SK-N-MC (cell line): ENCODE measurements at regions not wholly inside any gene's neighbourhood (a gene's known extent, or its start where the extent isn't known, plus 50 kb on each side); places are given as distances from the start of the nearest gene placed in this dataset.

Experiments
- DNase-seq: peaks from one replicate; pipeline ENCODE4 v3.0.0-alpha.2; 2011; ENCODE audit warnings: low read depth, low spot score
- H3K27ac ChIP-seq: fragments of 200-600 bp; sonication (generic); 2 replicates; pipeline ENCODE4 v1.5.1; 2016; ENCODE audit warnings: mixed run types
- H3K36me3 ChIP-seq: fragments of 200-600 bp; sonication (generic); 2 replicates; pipeline ENCODE4 v1.6.1; 2017; ENCODE audit warnings: antibody characterized with exemption, low read length, mixed read lengths; ENCODE audit not compliant: insufficient read depth
- H3K4me3 ChIP-seq: fragments of 200-600 bp; sonication (generic); 2 replicates; pipeline ENCODE4 v1.5.1; 2016
- H3K9ac ChIP-seq: fragments of 200-600 bp; sonication (generic); 2 replicates; pipeline ENCODE4 v1.8.0; 2017; ENCODE audit warnings: mixed run types, mixed read lengths; ENCODE audit not compliant: insufficient read length
- H3K9me3 ChIP-seq: fragments of 200-600 bp; sonication (generic); 2 replicates; pipeline ENCODE4 v1.6.1; 2017; ENCODE audit warnings: low read depth, mild to moderate bottlenecking, antibody characterized with exemption, low read length, moderate library complexity, mixed read lengths
- EZH2 ChIP-seq: fragments of 200-600 bp; sonication (generic); IDR thresholded peaks from one replicate; pipeline ENCODE4 v1.6.1; 2017; ENCODE audit warnings: antibody characterized with exemption
- FOXP2 ChIP-seq: optimal IDR thresholded peaks from 2 replicates; pipeline ENCODE3; 2011; ENCODE audit warnings: mild to moderate bottlenecking, moderate library complexity; ENCODE audit not compliant: insufficient read depth; ENCODE audit errors: extremely low read length, control extremely low read depth
- POLR2AphosphoS5 ChIP-seq: IDR thresholded peaks from 2 replicates; pipeline ENCODE4 v1.6.1; 2012; ENCODE audit warnings: mild to moderate bottlenecking, low read depth, low read length, borderline replicate concordance

GRCh38 chr2:100677611-100678185 is 114.9 kb downstream of the PDCL3 start:
- Histone ChIP-seq H3K27ac (no peak overlapping the region), H3K36me3 (no peaks in the 10 kb centered on the region), H3K9ac (no peak overlapping the region), H3K9me3 (no peaks in the 10 kb centered on the region), H3K4me3 (no peak overlapping the region)
- TF ChIP-seq FOXP2 (no peak), POLR2AphosphoS5 (no peak), EZH2 (no peak)
- no peak for DNase-seq

- Histone ChIP-seq H3K27ac (no peak overlapping the region), H3K9me3 (no peaks in the 10 kb centered on the region), H3K4me3 (no peak overlapping the region), H3K36me3 (no peaks in the 10 kb centered on the region), H3K9ac (no peak overlapping the region)
- DNase-seq: no peak
- TF ChIP-seq FOXP2: no peak
- no peak for TF ChIP-seq POLR2AphosphoS5
- no peak for TF ChIP-seq EZH2
Measured at GRCh38 chr2:100679211-100679610, 116.4 kb downstream of the PDCL3 start.

- Histone ChIP-seq H3K9ac (no peak overlapping the region), H3K9me3 (no peaks in the 10 kb centered on the region), H3K36me3 (no peaks in the 10 kb centered on the region), H3K27ac (no peak overlapping the region), H3K4me3 (no peak overlapping the region)
- no peak for DNase-seq
- no peak for TF ChIP-seq FOXP2
- no peak for TF ChIP-seq EZH2
- no peak for TF ChIP-seq POLR2AphosphoS5
Measured at GRCh38 chr2:100682536-100682935, 119.7 kb downstream of the PDCL3 start.

- no peaks in the 10 kb centered on the region for H3K36me3 ChIP-seq
- DNase-seq: no peak
- no peak overlapping the region for H3K9ac ChIP-seq
- H3K27ac ChIP-seq: no peak overlapping the region
- TF ChIP-seq FOXP2: no peak
- H3K9me3 ChIP-seq: no peaks in the 10 kb centered on the region
- no peak overlapping the region for H3K4me3 ChIP-seq
Measured at GRCh38 chr2:100683231-100683630, 120.4 kb downstream of the PDCL3 start.

GRCh38 chr2:100691846-100692245 is 128.1 kb upstream of the NPAS2 start:
- Histone ChIP-seq H3K9me3 (no peaks in the 10 kb centered on the region), H3K4me3 (no peak overlapping the region), H3K36me3 (no peaks in the 10 kb centered on the region), H3K27ac (no peak overlapping the region), H3K9ac (no peak overlapping the region)
- DNase-seq: no peak
- TF ChIP-seq POLR2AphosphoS5 (no peak), FOXP2 (no peak), EZH2 (no peak)

GRCh38 chr2:100692381-100692780 is 127.6 kb upstream of the NPAS2 start:
- TF ChIP-seq FOXP2: no peak
- no peak for TF ChIP-seq POLR2AphosphoS5
- TF ChIP-seq EZH2: no peak
- no peaks in the 10 kb centered on the region for H3K9me3 ChIP-seq
- no peak overlapping the region for H3K4me3 ChIP-seq
- no peaks in the 10 kb centered on the region for H3K36me3 ChIP-seq
- H3K9ac ChIP-seq: no peak overlapping the region
- no peak overlapping the region for H3K27ac ChIP-seq
- no peak for DNase-seq

- no peak overlapping the region for H3K4me3 ChIP-seq
- no peak overlapping the region for H3K27ac ChIP-seq
- no peak for DNase-seq
- no peak for TF ChIP-seq FOXP2
- TF ChIP-seq EZH2: no peak
- no peak for TF ChIP-seq POLR2AphosphoS5
- no peaks in the 10 kb centered on the region for H3K9me3 ChIP-seq
- no peaks in the 10 kb centered on the region for H3K36me3 ChIP-seq
- H3K9ac ChIP-seq: no peak overlapping the region
Measured at GRCh38 chr2:100692906-100693305, 127.0 kb upstream of the NPAS2 start.

- DNase-seq: no peak
- H3K9ac ChIP-seq: no peak overlapping the region
- no peak overlapping the region for H3K4me3 ChIP-seq
- H3K27ac ChIP-seq: no peak overlapping the region
- H3K36me3 ChIP-seq: no peaks in the 10 kb centered on the region
- H3K9me3 ChIP-seq: no peaks in the 10 kb centered on the region
- TF ChIP-seq POLR2AphosphoS5: no peak
- TF ChIP-seq EZH2: no peak
- no peak for TF ChIP-seq FOXP2
Measured at GRCh38 chr2:100699131-100699530, 120.8 kb upstream of the NPAS2 start.

- TF ChIP-seq EZH2 (no peak), FOXP2 (no peak), POLR2AphosphoS5 (no peak)
- Histone ChIP-seq H3K9me3 (no peaks in the 10 kb centered on the region), H3K27ac (no peak overlapping the region), H3K4me3 (no peak overlapping the region), H3K36me3 (no peaks in the 10 kb centered on the region), H3K9ac (no peak overlapping the region)
- DNase-seq: no peak
Measured at GRCh38 chr2:100702438-100703109, 117.4 kb upstream of the NPAS2 start.
